RPMI8226 (cell line): ENCODE measurements at regions not wholly inside any gene's neighbourhood (a gene's known extent, or its start where the extent isn't known, plus 50 kb on each side); places are given as distances from the start of the nearest gene placed in this dataset.
"Not testable (repeated sequence)": the region's sequence is repeated elsewhere in the genome, so short reads cannot be mapped to it uniquely, and the experiment has no call there.

Experiments
- DNase-seq: peaks from one replicate; pipeline ENCODE4 v3.0.0-alpha.2; 2015

DNA sequence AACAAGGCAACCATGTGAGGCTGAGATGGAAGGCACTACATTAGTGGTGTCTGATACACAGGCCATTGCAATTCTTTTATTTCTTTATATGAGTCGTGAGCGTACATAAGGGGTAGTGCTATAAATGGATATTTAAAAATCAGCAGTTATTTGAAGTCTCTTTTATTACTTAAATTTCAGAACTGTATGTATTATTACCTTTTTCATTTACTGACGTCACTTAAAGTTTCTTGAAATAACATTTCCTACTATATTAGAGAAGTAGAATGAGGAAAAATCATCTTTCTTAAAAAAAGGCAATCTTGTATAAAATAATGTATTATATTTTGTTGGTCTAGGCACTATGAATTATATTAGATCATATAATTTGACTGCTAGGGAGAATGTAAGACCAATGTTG lies 280.9 kb upstream of the CYLC2 start:
- DNase-seq = no peak

GRCh38 chr9:102712910-102713309 lies 282.2 kb upstream of the CYLC2 start:
- not testable (repeated sequence) for DNase-seq

- DNase-seq = no peak
Observed at GRCh38 chr9:102700936-102701335, 294.2 kb upstream of the CYLC2 start.

- DNase-seq = no peak
Observed at GRCh38 chr9:102669220-102669619, 325.9 kb upstream of the CYLC2 start.

DNA sequence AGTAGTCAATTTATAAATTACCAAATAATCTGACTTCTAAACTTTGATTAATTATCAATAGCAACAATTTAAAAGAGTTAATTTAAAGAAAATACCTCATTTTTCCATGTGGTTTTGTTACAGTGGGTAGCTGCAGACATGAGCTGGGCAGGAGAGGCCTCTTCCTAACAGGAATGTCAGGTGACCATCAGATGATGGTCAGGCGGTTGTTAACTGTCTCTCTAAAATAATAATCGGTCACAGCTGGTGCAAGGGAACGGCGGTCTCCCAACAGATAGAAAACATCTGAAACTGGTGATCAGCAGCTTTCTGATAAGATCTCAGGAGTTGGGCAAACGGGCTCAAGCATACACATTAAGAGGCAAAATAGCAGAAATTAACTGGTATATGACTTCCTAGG lies 342.7 kb upstream of the CYLC2 start:
- no peak for DNase-seq

GRCh38 chr9:102650896-102651295 lies 344.2 kb upstream of the CYLC2 start:
- DNase-seq = no peak

DNA sequence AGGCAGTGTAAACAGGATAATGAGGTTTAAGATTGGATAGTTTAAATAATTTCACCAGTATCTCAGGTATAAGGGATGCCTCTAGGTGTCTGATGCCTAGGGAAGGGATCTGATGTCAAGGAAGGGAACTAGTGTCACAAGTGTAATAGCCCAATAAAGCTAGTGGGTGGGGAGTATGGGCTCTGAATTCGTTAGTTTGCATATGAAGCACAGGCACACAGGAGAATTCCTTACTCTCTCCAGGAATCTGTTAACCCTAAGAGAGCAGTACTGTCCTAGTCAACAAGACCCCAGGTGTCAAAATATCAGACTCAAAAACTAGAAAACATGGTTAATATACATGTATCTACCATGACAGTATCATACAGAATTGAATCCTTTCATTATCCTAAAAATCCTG lies 352.5 kb upstream of the CYLC2 start:
- no peak for DNase-seq

- DNase-seq = peak; percentile 22
Observed at GRCh38 chr9:102631559-102631958, 363.6 kb upstream of the CYLC2 start.

DNA sequence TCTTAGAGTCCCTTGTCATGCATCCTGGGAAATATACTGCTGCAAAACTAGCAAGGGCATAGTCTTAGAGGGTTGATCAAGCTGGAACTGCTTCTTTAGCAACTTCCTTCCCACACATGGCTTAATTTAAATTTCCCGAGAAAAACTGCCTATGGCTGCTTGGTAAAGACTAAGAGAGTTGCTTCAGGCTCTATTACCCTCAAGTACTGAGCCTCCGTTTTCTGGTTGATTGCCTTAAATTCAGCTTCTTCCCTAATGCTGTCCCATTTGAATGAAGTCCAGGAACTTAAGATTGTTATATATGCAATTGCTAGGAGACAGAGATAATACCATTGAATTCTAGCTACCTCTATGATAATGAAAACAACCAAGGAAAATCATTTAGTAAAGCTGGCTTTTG lies 385.7 kb upstream of the CYLC2 start:
- no peak for DNase-seq

DNA sequence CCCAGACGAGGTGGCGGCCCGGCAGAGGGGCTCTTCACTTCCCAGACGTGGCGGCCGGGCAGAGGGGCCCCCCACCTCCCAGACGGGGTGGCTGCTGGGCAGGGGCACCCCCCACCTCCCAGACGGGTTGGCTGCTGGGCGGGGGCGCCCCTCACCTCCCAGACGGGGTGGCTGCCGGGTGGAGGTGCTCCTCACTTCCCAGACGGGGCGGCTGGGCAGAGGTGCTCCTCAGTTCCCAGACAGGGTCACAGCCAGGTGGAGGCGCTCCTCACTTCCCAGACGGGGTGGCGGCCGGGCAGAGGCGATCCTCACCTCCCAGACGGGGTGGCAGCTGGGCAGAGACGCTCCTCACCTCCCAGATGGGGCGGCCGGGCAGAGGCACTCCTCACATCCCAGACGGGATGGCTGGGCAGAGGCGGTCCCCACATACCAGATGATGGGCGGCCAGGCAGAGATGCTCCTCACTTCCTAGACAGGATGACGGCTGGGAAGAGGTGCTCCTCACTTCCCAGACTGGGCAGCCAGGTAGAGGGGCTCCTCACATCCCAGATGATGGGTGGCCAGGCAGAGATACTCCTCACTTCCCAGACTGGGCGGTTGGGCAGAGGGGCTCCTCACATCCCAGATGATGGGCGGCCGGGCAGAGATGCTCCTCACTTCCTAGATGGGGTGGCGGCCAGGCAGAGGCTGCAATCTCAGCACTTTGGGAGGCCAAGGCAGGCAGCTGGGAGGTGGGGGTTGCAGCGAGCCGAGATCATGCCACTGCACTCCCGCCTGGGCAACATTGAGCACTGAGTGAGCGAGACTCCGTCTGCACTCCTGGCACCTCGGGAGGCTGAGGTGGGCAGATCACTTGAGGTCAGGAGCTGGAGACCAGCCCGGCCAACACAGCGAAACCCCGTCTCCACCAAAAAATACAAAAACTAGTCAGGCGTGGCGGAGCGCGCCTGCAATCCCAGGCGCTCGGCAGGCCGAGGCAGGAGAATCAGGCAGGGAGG lies 391.6 kb upstream of the CYLC2 start:
- not testable (repeated sequence) for DNase-seq

DNA sequence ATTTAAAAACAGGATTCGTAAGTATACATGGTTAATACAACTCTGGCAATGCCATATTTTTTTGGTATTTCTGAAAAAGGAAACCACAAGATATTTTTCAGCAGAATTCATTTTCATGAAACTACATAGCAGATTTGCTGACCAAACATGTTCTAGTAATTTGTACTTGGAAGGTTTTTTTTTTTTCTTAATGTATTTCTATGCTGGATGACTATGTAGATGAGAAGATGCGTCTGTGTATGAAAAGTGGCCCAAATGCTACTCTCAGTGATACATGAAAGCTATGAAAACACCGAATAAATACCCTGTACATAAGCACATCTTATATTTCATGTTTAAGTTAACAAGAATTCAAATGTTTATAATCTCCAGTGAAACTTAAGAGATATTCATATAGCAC lies 400.9 kb upstream of the CYLC2 start:
- DNase-seq = no peak

GRCh38 chr9:102587281-102587680 lies 407.9 kb upstream of the CYLC2 start:
- DNase-seq = no peak

DNA sequence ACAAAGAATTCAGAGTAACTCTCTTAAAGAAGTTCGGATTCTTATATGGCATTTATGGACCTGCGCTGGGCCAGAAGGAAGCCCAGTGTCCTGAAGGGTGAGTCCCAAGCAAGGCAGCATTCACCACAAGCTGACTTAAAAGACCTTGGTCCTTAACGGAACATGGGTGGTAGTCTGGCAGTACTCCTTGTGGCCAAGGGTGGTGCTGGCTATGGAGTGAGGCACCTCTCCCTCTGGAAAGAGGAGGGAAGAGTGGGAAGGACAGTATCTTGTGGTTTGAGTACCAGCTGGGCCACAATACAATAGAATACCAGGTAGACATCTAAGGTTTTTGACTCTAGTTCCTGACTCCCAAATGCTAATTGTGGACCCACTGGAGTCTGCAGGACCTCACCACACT lies 425.7 kb upstream of the CYLC2 start:
- DNase-seq = no peak

GRCh38 chr9:102551346-102551745 lies 443.8 kb upstream of the CYLC2 start:
- DNase-seq = no peak

DNA sequence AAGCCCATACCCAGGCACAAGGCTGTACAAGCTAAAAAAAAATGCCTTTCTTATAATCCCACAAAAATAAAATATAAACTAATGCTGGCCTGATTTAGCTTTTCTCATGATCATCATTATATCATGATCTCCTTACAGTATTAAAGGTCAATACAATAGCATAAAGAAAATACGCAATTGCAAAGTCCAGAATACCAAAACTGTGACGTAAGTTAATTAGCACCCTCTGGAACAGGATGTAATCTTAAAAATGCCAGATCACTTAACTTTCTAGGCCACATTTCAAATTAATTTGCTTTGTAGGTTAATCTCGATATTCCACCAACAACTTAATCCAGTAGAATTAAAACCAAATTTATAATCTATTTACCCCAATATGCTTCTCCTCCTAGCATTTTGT lies 444.2 kb upstream of the CYLC2 start:
- DNase-seq = no peak

GRCh38 chr9:102550266-102550665 lies 444.9 kb upstream of the CYLC2 start:
- no peak for DNase-seq

DNA sequence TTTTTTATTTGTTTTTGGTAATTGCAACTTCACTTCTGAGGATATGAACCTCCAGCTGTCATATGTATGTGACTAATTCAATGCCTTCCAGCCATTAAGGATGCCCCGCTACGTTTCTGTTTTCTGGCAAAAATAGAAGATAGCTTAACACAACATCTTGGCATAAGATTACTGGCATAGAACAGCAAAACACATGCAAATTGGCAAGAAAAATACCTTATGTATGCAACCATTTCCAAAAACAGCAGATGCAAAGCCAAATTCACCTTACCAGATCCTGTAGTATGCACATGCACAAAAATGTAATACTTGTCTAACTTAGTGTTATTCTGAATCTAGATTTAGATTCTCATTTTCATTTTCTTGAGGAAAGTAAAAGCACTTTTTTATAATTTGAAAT lies 461.1 kb upstream of the CYLC2 start:
- DNase-seq = no peak

- no peak for DNase-seq
Observed at GRCh38 chr9:102521097-102521755, 473.9 kb upstream of the CYLC2 start.

- DNase-seq = no peak
Observed at GRCh38 chr9:102519423-102519822, 475.7 kb upstream of the CYLC2 start.

GRCh38 chr9:102518324-102518723 lies 476.8 kb upstream of the CYLC2 start:
- no peak for DNase-seq

GRCh38 chr9:102514541-102514940 lies 480.6 kb upstream of the CYLC2 start:
- peak; percentile 14 for DNase-seq

GRCh38 chr9:102507044-102507687 lies 488.0 kb upstream of the CYLC2 start:
- DNase-seq = no peak

DNA sequence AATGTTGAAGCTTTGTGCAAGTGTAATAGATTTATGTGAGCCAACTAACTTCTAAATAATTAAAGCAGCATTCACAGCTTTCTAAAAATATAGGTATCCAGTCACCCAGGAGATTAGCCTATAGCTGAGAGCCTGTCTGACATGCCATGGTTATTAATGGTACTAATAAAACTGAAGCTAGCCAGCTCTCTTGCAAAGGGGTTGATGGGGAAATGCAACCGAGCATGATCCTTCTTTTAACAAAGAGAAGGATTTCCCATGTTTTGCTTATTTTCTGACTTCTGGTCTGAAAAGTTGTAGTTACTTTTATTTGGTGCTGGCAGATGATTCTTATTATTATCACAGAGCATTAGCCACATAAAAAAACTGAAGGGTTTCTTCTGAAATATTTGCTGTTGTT lies 488.7 kb upstream of the CYLC2 start:
- DNase-seq = no peak

DNA sequence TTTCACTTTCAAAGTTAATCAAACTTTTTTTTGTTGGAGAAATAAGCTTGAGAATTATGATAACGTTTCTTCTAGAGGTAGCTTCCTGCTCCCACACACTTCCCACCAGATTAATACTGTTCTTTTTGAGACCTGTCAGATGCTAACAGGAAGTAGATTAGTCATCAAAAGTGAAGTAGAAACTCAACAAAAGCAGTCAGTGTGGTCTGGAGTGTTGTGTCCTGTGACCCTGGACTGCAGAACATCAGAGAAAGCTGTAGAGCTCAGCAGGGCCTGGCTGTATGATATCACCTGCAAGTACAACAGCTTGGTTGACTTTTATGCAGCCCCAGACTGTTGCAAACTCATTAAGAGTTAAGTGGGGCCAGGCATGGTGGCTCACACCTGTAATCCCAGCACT lies 495.7 kb upstream of the CYLC2 start:
- peak; percentile 26 for DNase-seq
